ENCODE measurements at regions not wholly inside any gene's neighbourhood (a gene's known extent, or its start where the extent isn't known, plus 50 kb on each side); places are given as distances from the start of the nearest gene placed in this dataset.
A peak's percentile ranks its signal among the peaks of the same experiment; 100 is the strongest.

DNA sequence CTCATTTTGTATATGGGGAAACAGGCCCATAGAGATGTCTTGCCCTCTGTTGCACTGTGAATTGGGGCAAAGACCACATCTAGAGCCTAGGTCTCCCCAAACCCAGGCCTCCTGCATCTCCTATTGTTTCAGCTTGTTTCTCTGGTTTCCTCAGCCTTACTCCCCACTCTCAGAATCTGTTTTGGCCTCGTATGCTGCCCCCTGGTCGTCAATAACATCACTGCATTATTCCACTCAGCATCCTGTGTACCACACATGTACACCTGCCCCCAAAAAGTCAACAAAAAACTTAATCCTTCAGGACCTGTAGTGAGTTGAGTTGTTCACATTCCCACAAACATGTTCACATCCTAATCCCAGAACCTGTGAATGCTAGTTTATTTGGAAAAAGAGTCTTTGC lies 184.8 kb downstream of the BRINP2 start:
- TF ChIP-seq, protein P1, sequence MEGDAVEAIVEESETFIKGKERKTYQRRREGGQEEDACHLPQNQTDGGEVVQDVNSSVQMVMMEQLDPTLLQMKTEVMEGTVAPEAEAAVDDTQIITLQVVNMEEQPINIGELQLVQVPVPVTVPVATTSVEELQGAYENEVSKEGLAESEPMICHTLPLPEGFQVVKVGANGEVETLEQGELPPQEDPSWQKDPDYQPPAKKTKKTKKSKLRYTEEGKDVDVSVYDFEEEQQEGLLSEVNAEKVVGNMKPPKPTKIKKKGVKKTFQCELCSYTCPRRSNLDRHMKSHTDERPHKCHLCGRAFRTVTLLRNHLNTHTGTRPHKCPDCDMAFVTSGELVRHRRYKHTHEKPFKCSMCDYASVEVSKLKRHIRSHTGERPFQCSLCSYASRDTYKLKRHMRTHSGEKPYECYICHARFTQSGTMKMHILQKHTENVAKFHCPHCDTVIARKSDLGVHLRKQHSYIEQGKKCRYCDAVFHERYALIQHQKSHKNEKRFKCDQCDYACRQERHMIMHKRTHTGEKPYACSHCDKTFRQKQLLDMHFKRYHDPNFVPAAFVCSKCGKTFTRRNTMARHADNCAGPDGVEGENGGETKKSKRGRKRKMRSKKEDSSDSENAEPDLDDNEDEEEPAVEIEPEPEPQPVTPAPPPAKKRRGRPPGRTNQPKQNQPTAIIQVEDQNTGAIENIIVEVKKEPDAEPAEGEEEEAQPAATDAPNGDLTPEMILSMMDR (IDR thresholded peaks at IDR 0.05; ENCODE audit: low read depth, low read length, poor library complexity, severe bottlenecking): peak; percentile 57
- no peak for TF ChIP-seq EZH2phosphoT487 (IDR thresholded peaks at IDR 0.05; ENCODE audit: borderline replicate concordance, low read length)

All from DOHH2 (cell line).